Adrenal gland (tissue), 9 donors: ENCODE measurements at regions not wholly inside any gene's neighbourhood (a gene's known extent, or its start where the extent isn't known, plus 50 kb on each side); places are given as distances from the start of the nearest gene placed in this dataset.

Source experiments
- DNase-seq, 7 donors: peaks; one replicate each; pipeline ENCODE4 v3.0.0-alpha.2; 2019 to 2020
- H3K27ac ChIP-seq, 5 donors: fragments of 200-600 bp; sonication (generic) in 4 of 5; 1 replicate in 3 of 5; 2 replicates in 2 of 5; pipeline versions ENCODE4 v1.5.1 to v1.8.0; 2016 to 2020; ENCODE audit warnings: mild to moderate bottlenecking in 1 of 5
- H3K27me3 ChIP-seq: fragments of 200-600 bp; 2 replicates; pipeline ENCODE4 v1.8.0; 2021
- H3K36me3 ChIP-seq, 2 donors: fragments of 200-600 bp; replicated peaks in 1 of 2; 1 replicate in 1 of 2; 2 replicates in 1 of 2; pipeline versions ENCODE4 v1.5.1 to v1.8.0; 2018 to 2022
- H3K4me1 ChIP-seq, 2 donors: fragments of 200-600 bp; replicated peaks in 1 of 2; 1 replicate in 1 of 2; 2 replicates in 1 of 2; pipeline versions ENCODE4 v1.5.1 to v1.8.0; 2018 to 2021
- H3K4me3 ChIP-seq, 4 donors: fragments of 200-600 bp; sonication (generic) in 3 of 4; one replicate each; pipeline ENCODE4 v1.5.1; 2016 to 2018
- H3K9me3 ChIP-seq, 3 donors: fragments of 200-600 bp; sonication (generic) in 1 of 3; replicated peaks in 1 of 3; 1 replicate in 2 of 3; 2 replicates in 1 of 3; pipeline versions ENCODE4 v1.5.1 to v1.8.0; 2016 to 2021
- POLR2A ChIP-seq, 2 donors: fragments of 450-650 bp; IDR thresholded peaks; one replicate each; pipeline ENCODE4 v1.6.1; 2017; ENCODE audit warnings: antibody characterized with exemption in 2 of 2, mild to moderate bottlenecking in 2 of 2, moderate library complexity in 1 of 2
- WGBS, 4 donors: extraction: QIAGEN DNeasy Blood & Tissue Kit in 2 of 4; methylation state at CpG; one replicate each; pipeline versions ENCODE4 v1.1.5 to v1.1.7; 2013 to 2017; 5-methylcytosine and 5-hydroxymethylcytosine counted together
- intact Hi-C, 2 donors: fragments of 100-400 bp; cut with DNase I; formaldehyde crosslinking; loops; one replicate each; pipeline versions ENCODE4 v1.14.1 to v1.15.0; 2022 to 2023
- TF ChIP-seq, protein P1 (sequence below), 6 experiments: fragments of 450-650 bp in 4 of 6; fragments of 200-600 bp in 2 of 6; sonication (generic) in 1 of 6; IDR thresholded peaks; 1 replicate in 5 of 6; 2 replicates in 1 of 6; pipeline versions ENCODE4 v1.5.1 to v1.8.0; 2016 to 2021; ENCODE audit warnings: antibody characterized with exemption in 6 of 6, mild to moderate bottlenecking in 2 of 6, moderate library complexity in 1 of 6
- donor health status: healthy with polysubstance abuse.
- donor health status: Bipolar disorder and iron deficiency.
- donor health status: DM: yes; HTN: yes; CAD: no.
- donor health status: DM: no; HTN: no; CAD: no.
- donor health status: DM: no; HTN: no; CAD: no.

- intact Hi-C loops = no loop called here
- H3K36me3 ChIP-seq = no peaks in the 10 kb centered on the region
- no peaks in the 10 kb centered on the region for H3K4me1 ChIP-seq
- no peak overlapping the region for H3K27ac ChIP-seq
- peaks cover 8% of the 10 kb centered on the region for H3K27me3 ChIP-seq
- DNase-seq = no peak
- H3K9me3 ChIP-seq = no peaks in the 10 kb centered on the region
- no peak for TF ChIP-seq POLR2A (IDR thresholded peaks at IDR 0.05)
- TF ChIP-seq, protein P1, sequence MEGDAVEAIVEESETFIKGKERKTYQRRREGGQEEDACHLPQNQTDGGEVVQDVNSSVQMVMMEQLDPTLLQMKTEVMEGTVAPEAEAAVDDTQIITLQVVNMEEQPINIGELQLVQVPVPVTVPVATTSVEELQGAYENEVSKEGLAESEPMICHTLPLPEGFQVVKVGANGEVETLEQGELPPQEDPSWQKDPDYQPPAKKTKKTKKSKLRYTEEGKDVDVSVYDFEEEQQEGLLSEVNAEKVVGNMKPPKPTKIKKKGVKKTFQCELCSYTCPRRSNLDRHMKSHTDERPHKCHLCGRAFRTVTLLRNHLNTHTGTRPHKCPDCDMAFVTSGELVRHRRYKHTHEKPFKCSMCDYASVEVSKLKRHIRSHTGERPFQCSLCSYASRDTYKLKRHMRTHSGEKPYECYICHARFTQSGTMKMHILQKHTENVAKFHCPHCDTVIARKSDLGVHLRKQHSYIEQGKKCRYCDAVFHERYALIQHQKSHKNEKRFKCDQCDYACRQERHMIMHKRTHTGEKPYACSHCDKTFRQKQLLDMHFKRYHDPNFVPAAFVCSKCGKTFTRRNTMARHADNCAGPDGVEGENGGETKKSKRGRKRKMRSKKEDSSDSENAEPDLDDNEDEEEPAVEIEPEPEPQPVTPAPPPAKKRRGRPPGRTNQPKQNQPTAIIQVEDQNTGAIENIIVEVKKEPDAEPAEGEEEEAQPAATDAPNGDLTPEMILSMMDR (IDR thresholded peaks at IDR 0.05) = no peak
- H3K4me3 ChIP-seq = no peak overlapping the region
These were observed 367.0 kb upstream of the ERCC4 start for GRCh38 chr16:13552960-13553257.

GRCh38 chr16:13553453-13553985, 366.4 kb upstream of the ERCC4 start:
- intact Hi-C loops = no loop called here
- no peak for DNase-seq

DNA sequence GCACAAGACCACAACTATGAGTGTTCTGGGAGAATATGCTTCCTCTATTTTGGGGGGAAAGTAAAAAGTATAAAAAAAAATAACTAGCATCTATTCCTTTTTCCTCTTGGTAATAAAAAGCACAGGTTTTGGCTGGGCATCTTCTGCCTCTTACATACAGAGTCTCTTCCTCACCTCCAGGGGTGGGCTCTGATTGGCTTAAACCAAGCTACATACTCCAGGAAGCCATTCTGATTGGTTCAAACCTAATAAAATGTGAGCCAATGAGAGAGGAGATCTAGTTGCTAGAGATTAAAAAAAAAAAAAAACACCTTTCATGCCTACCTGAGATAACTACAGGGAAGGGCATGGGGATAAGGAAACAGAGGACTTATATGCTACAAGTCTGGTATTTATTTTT, 365.9 kb upstream of the ERCC4 start:
- intact Hi-C loops = no loop called here

More at GRCh38 chr16:13553453-13553985, 366.4 kb upstream of the ERCC4 start:
- no peak overlapping the region for H3K4me3 ChIP-seq
- no peaks in the 10 kb centered on the region for H3K9me3 ChIP-seq
- peaks cover 8% of the 10 kb centered on the region for H3K27me3 ChIP-seq
- WGBS, 4 donors = 67 to 70% (median 69%) methylated on average over 6 of the region's 6 CpGs
- no peak overlapping the region for H3K27ac ChIP-seq
- no peak for TF ChIP-seq POLR2A (IDR thresholded peaks at IDR 0.05)
- TF ChIP-seq, protein P1 (IDR thresholded peaks at IDR 0.05) = no peak
- no peaks in the 10 kb centered on the region for H3K4me1 ChIP-seq
- no peaks in the 10 kb centered on the region for H3K36me3 ChIP-seq

GRCh38 chr16:13554643-13555042, 365.3 kb upstream of the ERCC4 start:
- 74 to 82% (median 80%) methylated on average over 5 of the region's 5 CpGs for WGBS, 4 donors
- Histone ChIP-seq H3K27ac (no peak overlapping the region), H3K36me3 (no peaks in the 10 kb centered on the region), H3K27me3 (peaks cover 8% of the 10 kb centered on the region), H3K9me3 (no peaks in the 10 kb centered on the region), H3K4me3 (no peak overlapping the region), H3K4me1 (no peaks in the 10 kb centered on the region)
- no peak for TF ChIP-seq POLR2A (IDR thresholded peaks at IDR 0.05)
- TF ChIP-seq, protein P1 (IDR thresholded peaks at IDR 0.05) = no peak
- DNase-seq = no peak
- intact Hi-C loops = no loop called here

More for the DNA sequence above, 365.9 kb upstream of the ERCC4 start:
- TF ChIP-seq POLR2A (IDR thresholded peaks at IDR 0.05) = no peak
- TF ChIP-seq, protein P1 (IDR thresholded peaks at IDR 0.05) = no peak
- DNase-seq = no peak
- H3K27me3 ChIP-seq = peaks cover 8% of the 10 kb centered on the region
- H3K27ac ChIP-seq = no peak overlapping the region
- H3K9me3 ChIP-seq = no peaks in the 10 kb centered on the region
- no peaks in the 10 kb centered on the region for H3K36me3 ChIP-seq
- no peaks in the 10 kb centered on the region for H3K4me1 ChIP-seq
- H3K4me3 ChIP-seq = no peak overlapping the region
